ENCODE measurements at regions not wholly inside any gene's neighbourhood (a gene's known extent, or its start where the extent isn't known, plus 50 kb on each side); places are given as distances from the start of the nearest gene placed in this dataset.
A peak's percentile ranks its signal among the peaks of the same experiment; 100 is the strongest.

DNA sequence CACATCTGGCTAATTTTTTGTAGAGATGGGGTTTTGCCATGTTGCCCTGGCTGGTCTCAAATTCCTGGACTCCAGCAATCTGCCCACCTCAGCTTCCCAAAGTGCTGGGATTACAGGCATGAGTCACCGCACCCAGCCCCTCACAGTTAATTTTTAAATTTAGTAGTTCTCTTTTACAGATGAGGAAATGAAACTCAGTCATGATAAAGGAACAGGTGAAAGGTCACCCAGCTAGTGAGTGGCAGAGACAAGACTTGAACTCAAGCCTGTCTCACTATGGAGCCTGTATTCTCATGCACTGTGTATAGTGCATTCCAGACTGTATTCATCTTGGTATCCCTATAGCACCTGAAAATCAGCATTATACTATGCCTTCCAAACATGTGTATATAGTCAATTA lies 77.1 kb upstream of the WSB1 start:
- DNase-seq (ENCODE audit: insufficient read length) (no peak), FAIRE-seq (no peak)
- TF ChIP-seq TAF1 (IDR thresholded peaks at IDR 0.05; ENCODE audit: borderline replicate concordance, low read depth, low read length) (no peak), POLR2AphosphoS5 (IDR thresholded peaks at IDR 0.05; ENCODE audit: low read depth, low read length) (no peak), POLR2A (IDR thresholded peaks at IDR 0.05; ENCODE audit: low read depth, low read length) (no peak)

DNA sequence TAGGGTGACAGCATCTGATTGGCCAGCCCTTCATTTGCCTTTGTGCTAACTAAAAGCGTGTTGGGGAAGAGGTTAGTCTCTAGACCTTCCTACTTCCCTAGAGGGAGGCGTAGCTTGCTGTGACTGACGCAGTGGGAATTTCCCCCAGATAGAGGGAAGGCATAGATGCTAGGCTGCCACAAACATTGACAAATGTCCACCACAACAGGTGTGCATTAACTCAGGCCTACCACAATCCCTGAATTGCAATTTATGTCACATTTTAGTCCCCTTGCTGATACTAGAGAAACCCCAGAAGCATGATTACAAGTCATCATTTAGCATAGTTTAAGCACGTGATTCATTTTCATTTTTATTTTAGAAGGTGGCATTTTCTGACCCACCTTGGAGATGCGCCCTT lies 76.3 kb upstream of the WSB1 start:
- FAIRE-seq = peak; percentile 98
- no peak for TF ChIP-seq POLR2A (IDR thresholded peaks at IDR 0.05; ENCODE audit: low read depth, low read length)
- TF ChIP-seq TAF1 (IDR thresholded peaks at IDR 0.05; ENCODE audit: borderline replicate concordance, low read depth, low read length) = no peak
- TF ChIP-seq POLR2AphosphoS5 (IDR thresholded peaks at IDR 0.05; ENCODE audit: low read depth, low read length) = no peak
- DNase-seq (ENCODE audit: insufficient read length) = no peak

GRCh38 chr17:27218041-27218440 lies 75.9 kb upstream of the WSB1 start:
- FAIRE-seq (no peak), DNase-seq (ENCODE audit: insufficient read length) (no peak)
- TF ChIP-seq POLR2A (IDR thresholded peaks at IDR 0.05; ENCODE audit: low read depth, low read length) (no peak), POLR2AphosphoS5 (IDR thresholded peaks at IDR 0.05; ENCODE audit: low read depth, low read length) (no peak), TAF1 (IDR thresholded peaks at IDR 0.05; ENCODE audit: borderline replicate concordance, low read depth, low read length) (no peak)

- DNase-seq (ENCODE audit: insufficient read length) (no peak), FAIRE-seq (peak; percentile 92)
- TF ChIP-seq TAF1 (IDR thresholded peaks at IDR 0.05; ENCODE audit: borderline replicate concordance, low read depth, low read length) (no peak), POLR2AphosphoS5 (IDR thresholded peaks at IDR 0.05; ENCODE audit: low read depth, low read length) (peak; percentile 66), POLR2A (IDR thresholded peaks at IDR 0.05; ENCODE audit: low read depth, low read length) (peak; percentile 72; the same call in 1 of the 2 replicates)
Observed at GRCh38 chr17:27218719-27219488, 75.0 kb upstream of the WSB1 start.

DNA sequence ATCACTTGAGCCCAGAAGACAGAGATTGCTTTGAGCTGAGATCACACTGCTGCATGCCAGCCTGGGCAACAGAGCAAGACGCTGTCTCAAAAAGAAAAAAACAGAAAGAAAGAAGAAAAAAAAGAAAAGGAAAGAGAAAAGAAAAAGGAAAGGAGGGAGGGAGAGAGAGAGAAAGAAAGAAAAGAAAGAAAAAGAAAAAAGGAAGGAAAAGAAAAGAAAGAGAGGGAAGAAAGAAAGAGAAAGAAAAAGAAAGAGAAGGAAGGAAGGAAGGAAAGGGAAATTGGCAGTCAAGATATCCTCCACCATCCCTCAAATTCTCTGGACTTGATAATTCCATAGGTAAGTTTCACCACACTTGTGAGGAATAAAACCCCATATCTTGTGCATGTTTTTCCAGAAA lies 71.4 kb upstream of the WSB1 start:
- TF ChIP-seq TAF1 (IDR thresholded peaks at IDR 0.05; ENCODE audit: borderline replicate concordance, low read depth, low read length) = no peak
- no peak for TF ChIP-seq POLR2AphosphoS5 (IDR thresholded peaks at IDR 0.05; ENCODE audit: low read depth, low read length)
- no peak for TF ChIP-seq POLR2A (IDR thresholded peaks at IDR 0.05; ENCODE audit: low read depth, low read length)
- no peak for FAIRE-seq
- no peak for DNase-seq (ENCODE audit: insufficient read length)

DNA sequence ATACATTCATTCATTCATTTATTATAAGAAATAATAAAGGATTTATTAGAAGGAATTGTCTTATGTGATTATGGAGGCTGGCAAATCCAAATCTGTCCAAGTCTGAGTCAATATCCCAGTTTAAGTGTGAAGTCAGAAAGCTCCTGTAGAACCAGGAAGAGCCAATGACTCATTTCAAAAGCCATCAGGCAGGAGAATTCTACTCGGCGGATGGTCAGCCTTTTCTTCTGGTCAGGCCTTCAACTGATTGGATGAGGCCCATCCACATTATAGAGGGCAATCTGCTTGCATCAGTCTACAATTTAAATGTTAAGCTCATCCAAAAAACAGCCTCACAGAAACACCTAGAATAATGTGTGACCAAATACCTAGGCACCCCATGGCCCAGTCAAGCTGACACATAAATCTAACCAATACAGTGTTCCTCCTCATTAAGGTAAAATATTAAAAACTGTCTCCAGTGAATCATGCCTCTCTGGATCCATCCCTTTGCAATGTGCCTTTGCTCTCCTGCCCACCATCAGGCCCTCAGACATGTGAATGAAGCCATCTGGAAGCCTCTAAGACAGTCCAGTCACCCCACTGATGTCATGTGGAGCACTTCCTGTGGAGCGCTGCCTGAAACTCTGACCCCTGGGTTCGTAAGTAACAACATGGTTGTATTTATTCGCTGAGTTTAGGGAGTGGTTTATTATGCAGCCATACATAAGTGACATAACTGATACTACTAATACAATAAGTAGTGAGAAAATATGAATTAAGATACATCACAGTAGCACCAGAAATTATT lies 69.2 kb upstream of the WSB1 start:
- FAIRE-seq (peak; percentile 9), DNase-seq (ENCODE audit: insufficient read length) (no peak)

GRCh38 chr17:27226611-27227230 lies 67.2 kb upstream of the WSB1 start:
- TF ChIP-seq POLR2A (IDR thresholded peaks at IDR 0.05; ENCODE audit: low read depth, low read length) (no peak), POLR2AphosphoS5 (IDR thresholded peaks at IDR 0.05; ENCODE audit: low read depth, low read length) (no peak), TAF1 (IDR thresholded peaks at IDR 0.05; ENCODE audit: borderline replicate concordance, low read depth, low read length) (no peak)
- no peak for FAIRE-seq
- no peak for DNase-seq (ENCODE audit: insufficient read length)

More for the DNA sequence above, 69.2 kb upstream of the WSB1 start:
- TF ChIP-seq POLR2AphosphoS5 (IDR thresholded peaks at IDR 0.05; ENCODE audit: low read depth, low read length) = no peak
- TF ChIP-seq TAF1 (IDR thresholded peaks at IDR 0.05; ENCODE audit: borderline replicate concordance, low read depth, low read length) = no peak
- TF ChIP-seq POLR2A (IDR thresholded peaks at IDR 0.05; ENCODE audit: low read depth, low read length) = no peak

DNA sequence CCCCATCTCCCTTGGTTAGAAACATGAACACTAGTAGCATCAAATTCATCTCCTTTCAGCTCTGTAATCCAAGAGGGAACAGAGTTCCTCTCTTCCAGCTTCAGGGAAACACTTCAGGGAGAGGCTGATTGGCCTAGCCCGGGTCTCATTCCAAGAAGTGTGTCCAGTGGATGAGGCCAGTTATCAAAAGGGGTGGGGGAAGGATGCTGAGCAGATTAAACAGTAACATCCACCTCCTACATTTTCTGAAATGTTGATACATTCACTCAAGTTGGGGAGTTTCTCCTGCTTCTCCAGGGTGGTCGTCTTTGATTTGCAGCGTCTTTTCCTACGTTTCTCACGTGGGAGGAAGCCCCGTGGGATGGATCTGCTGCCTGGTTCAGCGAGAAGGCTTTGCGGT lies 62.9 kb upstream of the WSB1 start:
- TF ChIP-seq POLR2AphosphoS5 (IDR thresholded peaks at IDR 0.05; ENCODE audit: low read depth, low read length) (no peak), TAF1 (IDR thresholded peaks at IDR 0.05; ENCODE audit: borderline replicate concordance, low read depth, low read length) (no peak), POLR2A (IDR thresholded peaks at IDR 0.05; ENCODE audit: low read depth, low read length) (no peak)
- no peak for FAIRE-seq
- DNase-seq (ENCODE audit: insufficient read length) = no peak

GRCh38 chr17:27232328-27232727 lies 61.6 kb upstream of the WSB1 start:
- DNase-seq (ENCODE audit: insufficient read length) (no peak), FAIRE-seq (no peak)
- TF ChIP-seq TAF1 (IDR thresholded peaks at IDR 0.05; ENCODE audit: borderline replicate concordance, low read depth, low read length) = no peak
- no peak for TF ChIP-seq POLR2AphosphoS5 (IDR thresholded peaks at IDR 0.05; ENCODE audit: low read depth, low read length)
- TF ChIP-seq POLR2A (IDR thresholded peaks at IDR 0.05; ENCODE audit: low read depth, low read length) = no peak

GRCh38 chr17:27233059-27233458 lies 60.9 kb upstream of the WSB1 start:
- no peak for TF ChIP-seq POLR2A (IDR thresholded peaks at IDR 0.05; ENCODE audit: low read depth, low read length)
- no peak for TF ChIP-seq POLR2AphosphoS5 (IDR thresholded peaks at IDR 0.05; ENCODE audit: low read depth, low read length)
- TF ChIP-seq TAF1 (IDR thresholded peaks at IDR 0.05; ENCODE audit: borderline replicate concordance, low read depth, low read length) = no peak
- DNase-seq (ENCODE audit: insufficient read length) (no peak), FAIRE-seq (no peak)

DNA sequence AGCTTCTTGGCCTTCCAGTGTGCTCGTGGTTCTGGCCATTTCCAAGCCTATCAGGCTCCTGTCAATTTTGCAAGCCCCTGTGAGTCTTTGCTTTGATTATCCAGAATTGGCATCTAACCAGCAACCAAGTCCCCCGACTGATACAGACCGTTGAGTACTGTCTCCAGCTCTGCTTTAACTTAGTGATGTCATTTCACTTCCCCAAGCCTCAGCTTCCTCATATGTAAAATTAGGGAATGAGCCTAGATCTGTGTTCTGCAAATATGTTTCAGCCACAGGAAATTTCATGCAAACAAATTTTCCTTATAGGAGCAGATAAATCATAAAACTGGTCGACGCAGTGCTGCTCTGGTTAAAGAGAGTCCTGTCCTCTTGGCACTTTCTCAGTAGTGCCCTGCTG lies 60.1 kb upstream of the WSB1 start:
- TF ChIP-seq POLR2AphosphoS5 (IDR thresholded peaks at IDR 0.05; ENCODE audit: low read depth, low read length) (no peak), POLR2A (IDR thresholded peaks at IDR 0.05; ENCODE audit: low read depth, low read length) (no peak), TAF1 (IDR thresholded peaks at IDR 0.05; ENCODE audit: borderline replicate concordance, low read depth, low read length) (no peak)
- no peak for DNase-seq (ENCODE audit: insufficient read length)
- FAIRE-seq = no peak
